22Rv1 (cell line): ENCODE measurements at regions not wholly inside any gene's neighbourhood (a gene's known extent, or its start where the extent isn't known, plus 50 kb on each side); places are given as distances from the start of the nearest gene placed in this dataset.

Experiments
- H3K27ac ChIP-seq: fragments of 450-650 bp; 2 replicates; pipeline ENCODE4 v1.5.1; 2017
- CTCF ChIP-seq: fragments of 450-650 bp; IDR thresholded peaks from 2 replicates; pipeline ENCODE4 v1.5.1; 2017; ENCODE audit warnings: mild to moderate bottlenecking
- ZFX ChIP-seq: fragments of 450-650 bp; IDR thresholded peaks from 2 replicates; pipeline ENCODE4 v1.6.1; 2017; ENCODE audit warnings: antibody characterized with exemption, borderline replicate concordance

DNA sequence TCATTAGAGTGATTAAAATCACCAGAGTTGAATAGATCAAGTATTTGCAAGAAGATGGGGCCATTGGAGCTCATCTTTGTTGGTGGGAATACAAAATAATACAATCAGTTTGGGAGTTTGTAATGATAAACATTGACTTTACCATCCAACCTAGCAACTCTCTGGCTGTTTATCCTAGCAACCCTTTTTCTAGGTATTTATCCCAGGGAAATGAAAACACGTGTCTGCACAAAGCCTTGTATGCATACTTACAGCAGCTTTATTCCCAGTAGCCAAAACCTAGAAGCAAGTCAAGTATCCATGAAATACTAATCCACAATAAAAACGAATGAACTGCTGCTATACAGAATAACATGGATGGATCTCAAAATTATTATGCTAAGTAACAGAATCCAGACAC, 152.7 kb upstream of the DAB2 start:
- H3K27ac ChIP-seq, result no peak overlapping the region
- no peak for TF ChIP-seq ZFX

GRCh38 chr5:39570403-39571027, 145.7 kb upstream of the DAB2 start:
- no peak overlapping the region for H3K27ac ChIP-seq
- TF ChIP-seq CTCF (peak; percentile 80), ZFX (no peak)

- TF ChIP-seq ZFX (no peak), CTCF (no peak)
- H3K27ac ChIP-seq, result no peak overlapping the region
These were observed 145.1 kb upstream of the DAB2 start for GRCh38 chr5:39569857-39570256.

DNA sequence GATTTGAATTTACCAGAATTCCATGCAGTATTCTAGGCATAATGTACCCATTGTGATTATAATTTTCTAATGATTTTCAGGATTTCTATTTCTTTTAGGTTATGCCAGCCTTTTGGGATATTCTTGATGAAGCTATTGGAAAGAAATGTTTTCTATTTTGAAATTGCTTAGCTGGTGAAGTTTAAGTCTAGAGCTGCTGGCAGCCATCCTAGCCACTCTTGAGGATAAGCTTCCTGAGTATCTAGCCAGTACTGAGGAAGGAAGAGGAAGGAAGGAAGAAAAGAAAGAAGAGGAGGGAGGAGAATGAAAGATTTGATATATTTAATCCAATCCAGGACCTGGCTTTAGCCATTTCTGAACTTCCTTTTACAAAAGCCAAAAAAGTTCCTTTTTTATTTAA, 142.1 kb upstream of the DAB2 start:
- TF ChIP-seq CTCF, result no peak
- TF ChIP-seq ZFX, result no peak
- no peak overlapping the region for H3K27ac ChIP-seq

DNA sequence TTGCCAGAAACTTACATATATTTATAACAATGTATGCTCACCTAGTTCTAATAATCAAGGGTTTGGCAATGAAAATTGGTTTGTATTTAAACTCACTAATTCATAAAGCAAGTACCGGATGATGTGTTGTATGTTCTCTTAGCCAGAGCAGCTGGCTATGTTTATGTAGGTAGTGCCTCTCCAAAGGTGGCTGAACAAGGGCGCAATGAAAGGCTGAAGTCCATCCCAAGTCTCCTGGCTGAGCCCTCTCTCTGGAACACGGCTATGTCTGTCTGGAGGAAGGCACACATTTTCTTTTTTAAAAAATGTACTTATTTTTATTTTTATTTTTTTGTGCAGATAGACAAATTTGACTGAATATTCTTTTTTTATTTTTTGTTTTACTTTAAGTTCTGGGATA, 141.2 kb upstream of the DAB2 start:
- TF ChIP-seq ZFX, result no peak
- TF ChIP-seq CTCF, result no peak
- no peak overlapping the region for H3K27ac ChIP-seq

GRCh38 chr5:39561421-39561820, 136.6 kb upstream of the DAB2 start:
- TF ChIP-seq ZFX (no peak), CTCF (no peak)
- H3K27ac ChIP-seq, result no peak overlapping the region

DNA sequence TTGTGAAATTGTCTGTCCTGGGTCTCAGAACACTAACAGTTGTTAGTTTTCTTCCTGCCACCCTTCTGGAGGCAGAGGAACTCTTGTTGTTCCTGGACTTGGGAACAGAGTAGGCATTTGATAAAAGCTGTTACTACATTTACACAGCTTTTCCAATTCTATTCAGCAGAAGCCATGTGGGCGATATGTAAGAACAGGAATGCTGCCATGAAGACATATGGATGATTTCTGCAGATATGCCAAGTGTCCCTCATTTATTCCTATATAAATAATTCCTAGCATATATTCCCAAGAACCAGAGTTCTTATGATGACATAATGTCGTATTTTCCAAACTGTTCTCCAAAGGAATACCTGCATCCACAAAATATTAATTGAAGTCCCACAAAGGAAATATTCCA, 135.9 kb upstream of the DAB2 start:
- no peak overlapping the region for H3K27ac ChIP-seq
- TF ChIP-seq CTCF (no peak), ZFX (no peak)

- TF ChIP-seq CTCF (no peak), ZFX (no peak)
- no peak overlapping the region for H3K27ac ChIP-seq
These were observed 135.1 kb upstream of the DAB2 start for GRCh38 chr5:39559923-39560322.
